ENCODE measurements at regions not wholly inside any gene's neighbourhood (a gene's known extent, or its start where the extent isn't known, plus 50 kb on each side); places are given as distances from the start of the nearest gene placed in this dataset.

GRCh38 chr6:51514748-51515402 is 572.5 kb downstream of the PKHD1 start:
- Histone ChIP-seq H3K27ac (no peak overlapping the region), H3K4me1 (no peaks in the 10 kb centered on the region), H3K9me3 (peaks cover 0 to 4% of the 10 kb centered on the region in 2 donors), H3K36me3 (no peaks in the 10 kb centered on the region), H3K27me3 (no peaks in the 10 kb centered on the region), H3K4me3 (no peak overlapping the region)
- no peak for TF ChIP-seq CTCF (IDR thresholded peaks at IDR 0.05)
- DNase-seq (ENCODE audit: low spot score) = no peak

- DNase-seq (ENCODE audit: low spot score) = no peak
- no peaks in the 10 kb centered on the region for H3K9me3 ChIP-seq
- no peaks in the 10 kb centered on the region for H3K4me1 ChIP-seq
- no peak overlapping the region for H3K4me3 ChIP-seq
- H3K36me3 ChIP-seq = no peaks in the 10 kb centered on the region
- no peak for TF ChIP-seq CTCF (IDR thresholded peaks at IDR 0.05)
- no peaks in the 10 kb centered on the region for H3K27me3 ChIP-seq
- H3K27ac ChIP-seq = no peak overlapping the region
Measured at GRCh38 chr6:51526049-51526448, 561.4 kb downstream of the PKHD1 start.

GRCh38 chr6:51526922-51527321 is 560.5 kb downstream of the PKHD1 start:
- DNase-seq (ENCODE audit: low spot score) = no peak
- Histone ChIP-seq H3K9me3 (no peaks in the 10 kb centered on the region), H3K4me1 (no peaks in the 10 kb centered on the region), H3K27ac (no peak overlapping the region), H3K4me3 (no peak overlapping the region), H3K36me3 (no peaks in the 10 kb centered on the region), H3K27me3 (no peaks in the 10 kb centered on the region)
- no peak for TF ChIP-seq CTCF (IDR thresholded peaks at IDR 0.05)

- DNase-seq (ENCODE audit: low spot score) = no peak
- no peaks in the 10 kb centered on the region for H3K36me3 ChIP-seq
- H3K27me3 ChIP-seq = no peaks in the 10 kb centered on the region
- no peak for TF ChIP-seq CTCF (IDR thresholded peaks at IDR 0.05)
- H3K4me1 ChIP-seq = no peaks in the 10 kb centered on the region
- no peak overlapping the region for H3K27ac ChIP-seq
- no peak overlapping the region for H3K4me3 ChIP-seq
- no peaks in the 10 kb centered on the region for H3K9me3 ChIP-seq
Measured at GRCh38 chr6:51528556-51528955, 558.9 kb downstream of the PKHD1 start.

GRCh38 chr6:51529240-51529639 is 558.2 kb downstream of the PKHD1 start:
- Histone ChIP-seq H3K4me3 (no peak overlapping the region), H3K27ac (no peak overlapping the region), H3K9me3 (no peaks in the 10 kb centered on the region), H3K4me1 (no peaks in the 10 kb centered on the region), H3K36me3 (no peaks in the 10 kb centered on the region), H3K27me3 (no peaks in the 10 kb centered on the region)
- DNase-seq (ENCODE audit: low spot score) = no peak
- no peak for TF ChIP-seq CTCF (IDR thresholded peaks at IDR 0.05)

GRCh38 chr6:51531623-51532022 is 555.8 kb downstream of the PKHD1 start:
- H3K4me1 ChIP-seq = no peaks in the 10 kb centered on the region
- no peak overlapping the region for H3K4me3 ChIP-seq
- no peaks in the 10 kb centered on the region for H3K27me3 ChIP-seq
- TF ChIP-seq CTCF (IDR thresholded peaks at IDR 0.05) = peak in 1 of 2 donors; percentile 32
- H3K36me3 ChIP-seq = no peaks in the 10 kb centered on the region
- H3K9me3 ChIP-seq = no peaks in the 10 kb centered on the region
- H3K27ac ChIP-seq = no peak overlapping the region
- DNase-seq (ENCODE audit: low spot score) = no peak
